Caco-2 (cell line): ENCODE measurements at regions not wholly inside any gene's neighbourhood (a gene's known extent, or its start where the extent isn't known, plus 50 kb on each side); places are given as distances from the start of the nearest gene placed in this dataset.

ENCODE experiments used
- BruUV-seq: library from RNA; stranded (reverse); fragments of 400-500 nt; replicated peaks from 2 replicates; lab custom pipeline; 2021; lab: Mats Ljungman, UMichigan
- CTCF ChIA-PET: fragments of 300-600 bp; sonication (Branson Sonifier 250); formaldehyde crosslinking; loops from one replicate; lab custom pipeline; 2022; ENCODE audit warnings: antibody characterized with exemption; lab: Charles Lee
- POLR2A ChIA-PET: fragments of 300-600 bp; sonication (Branson Sonifier 250); formaldehyde crosslinking; loops from one replicate; lab custom pipeline; 2022; ENCODE audit warnings: antibody characterized with exemption; lab: Charles Lee
- DNase-seq, 2 experiments: peaks; one replicate each; pipeline versions ENCODE4 v3.0.0 to v3.0.0-alpha.2; 2020 to 2022
- H3K27me3 ChIP-seq: replicated peaks from 2 replicates; pipeline ENCODE4 v1.6.0; 2011; ENCODE audit warnings: low read length; ENCODE audit not compliant: control insufficient read depth, insufficient read depth
- H3K36me3 ChIP-seq: 2 replicates; pipeline ENCODE4 v1.5.1; 2011; ENCODE audit warnings: low read length; ENCODE audit not compliant: control insufficient read depth, insufficient read depth
- H3K4me1 ChIP-seq: fragments of 250-450 bp; sonication (Bioruptor Pico); 2 replicates; pipeline ENCODE4 v1.5.1; 2020; ENCODE audit warnings: mild to moderate bottlenecking
- H3K4me3 ChIP-seq: 2 replicates; pipeline ENCODE4 v1.5.1; 2011; ENCODE audit warnings: low read depth, mild to moderate bottlenecking, control low read depth, low read length
- H3K9me3 ChIP-seq: fragments of 250-450 bp; sonication (Bioruptor Pico); 2 replicates; pipeline ENCODE4 v1.5.1; 2020; ENCODE audit warnings: mild to moderate bottlenecking, moderate library complexity
- H3K27ac Mint-ChIP-seq: one replicate; pipeline ENCODE4 v1.8.0; 2022; ENCODE audit warnings: mixed read lengths; ENCODE audit not compliant: unreplicated experiment
- H3K27me3 Mint-ChIP-seq: one replicate; pipeline ENCODE4 v1.8.0; 2022; ENCODE audit warnings: mixed read lengths; ENCODE audit not compliant: insufficient read depth, unreplicated experiment
- H3K36me3 Mint-ChIP-seq: one replicate; pipeline ENCODE4 v1.8.0; 2022; ENCODE audit warnings: mild to moderate bottlenecking, mixed read lengths; ENCODE audit not compliant: insufficient read depth, unreplicated experiment
- H3K4me1 Mint-ChIP-seq: one replicate; pipeline ENCODE4 v1.8.0; 2022; ENCODE audit warnings: low read depth, mixed read lengths; ENCODE audit not compliant: unreplicated experiment
- H3K4me3 Mint-ChIP-seq: one replicate; pipeline ENCODE4 v1.8.0; 2022; ENCODE audit warnings: mild to moderate bottlenecking, moderate library complexity, mixed read lengths; ENCODE audit not compliant: unreplicated experiment
- H3K9me3 Mint-ChIP-seq: one replicate; pipeline ENCODE4 v1.8.0; 2022; ENCODE audit warnings: mixed read lengths; ENCODE audit not compliant: unreplicated experiment
- CTCF ChIP-seq, 2 experiments: fragments of 200-600 bp in 1 of 2; IDR thresholded peaks; 1 replicate in 1 of 2; 2 replicates in 1 of 2; pipeline versions ENCODE4 v1.5.1 to v1.8.0; 2011 to 2022; ENCODE audit warnings: antibody characterized with exemption in 1 of 2, control low read depth in 1 of 2, inconsistent platforms in 1 of 2, low read depth in 1 of 2, low read length in 1 of 2, mild to moderate bottlenecking in 1 of 2, moderate library complexity in 1 of 2; ENCODE audit not compliant: insufficient read depth in 1 of 2, severe bottlenecking in 1 of 2, unreplicated experiment in 1 of 2
- intact Hi-C: fragments of 100-400 bp; cut with micrococcal nuclease; formaldehyde crosslinking; loops from one replicate; pipeline ENCODE4 v1.10.0; 2022; ENCODE audit not compliant: unreplicated experiment

- H3K36me3 ChIP-seq: no peaks in the 10 kb centered on the region
- no TSS peak for BruUV-seq
- no peak overlapping the region for H3K4me3 ChIP-seq
- Mint-ChIP-seq H3K4me3 (no peak overlapping the region), H3K9me3 (no peaks in the 10 kb centered on the region), H3K27ac (no peak overlapping the region), H3K4me1 (no peaks in the 10 kb centered on the region), H3K36me3 (no peaks in the 10 kb centered on the region), H3K27me3 (peaks cover 6% of the 10 kb centered on the region)
- no peaks in the 10 kb centered on the region for H3K27me3 ChIP-seq
- CTCF ChIA-PET: no interaction called here
- no peak for TF ChIP-seq CTCF (IDR thresholded peaks at IDR 0.05; ENCODE audit: insufficient read depth in 1 of 2, low read depth in 1 of 2, low read length in 1 of 2, severe bottlenecking in 1 of 2, unreplicated experiment in 1 of 2)
- POLR2A ChIA-PET: no interaction called here
- no peaks in the 10 kb centered on the region for H3K9me3 ChIP-seq
- no peaks in the 10 kb centered on the region for H3K4me1 ChIP-seq
- intact Hi-C loops: no loop called here
- DNase-seq: no peak
Observed at GRCh38 chr5:155342956-155343355, 329.4 kb downstream of the KIF4B start.

GRCh38 chr5:155343468-155343867 lies 329.9 kb downstream of the KIF4B start:
- Mint-ChIP-seq H3K4me3 (no peak overlapping the region), H3K27me3 (peaks cover 6% of the 10 kb centered on the region), H3K27ac (no peak overlapping the region), H3K4me1 (no peaks in the 10 kb centered on the region), H3K36me3 (no peaks in the 10 kb centered on the region), H3K9me3 (no peaks in the 10 kb centered on the region)
- peaks cover 4% of the 10 kb centered on the region; the same call in 1 of the 2 replicates for H3K9me3 ChIP-seq
- ChIA-PET POLR2A (no interaction called here), CTCF (no interaction called here)
- intact Hi-C loops: no loop called here
- no peak for TF ChIP-seq CTCF (IDR thresholded peaks at IDR 0.05; ENCODE audit: insufficient read depth in 1 of 2, low read depth in 1 of 2, low read length in 1 of 2, severe bottlenecking in 1 of 2, unreplicated experiment in 1 of 2)
- no peak for DNase-seq
- no peaks in the 10 kb centered on the region for H3K4me1 ChIP-seq
- H3K4me3 ChIP-seq: no peak overlapping the region
- H3K36me3 ChIP-seq: no peaks in the 10 kb centered on the region
- H3K27me3 ChIP-seq: no peaks in the 10 kb centered on the region
- BruUV-seq: no TSS peak

- no TSS peak for BruUV-seq
- no peak for TF ChIP-seq CTCF (IDR thresholded peaks at IDR 0.05; ENCODE audit: insufficient read depth in 1 of 2, low read depth in 1 of 2, low read length in 1 of 2, severe bottlenecking in 1 of 2, unreplicated experiment in 1 of 2)
- CTCF ChIA-PET: no interaction called here
- H3K27me3 Mint-ChIP-seq: no peaks in the 10 kb centered on the region
- intact Hi-C loops: no loop called here
- no peak overlapping the region for H3K27ac Mint-ChIP-seq
- POLR2A ChIA-PET: no interaction called here
- H3K4me3 Mint-ChIP-seq: no peak overlapping the region
- H3K36me3 ChIP-seq: no peaks in the 10 kb centered on the region
- H3K4me3 ChIP-seq: no peak overlapping the region
- peaks cover 13% of the 10 kb centered on the region for H3K9me3 Mint-ChIP-seq
- H3K4me1 ChIP-seq: no peaks in the 10 kb centered on the region
- H3K4me1 Mint-ChIP-seq: no peaks in the 10 kb centered on the region
- no peak for DNase-seq
- peaks cover 4% of the 10 kb centered on the region; the same call in 1 of the 2 replicates for H3K9me3 ChIP-seq
- no peaks in the 10 kb centered on the region for H3K27me3 ChIP-seq
- no peaks in the 10 kb centered on the region for H3K36me3 Mint-ChIP-seq
Observed at GRCh38 chr5:155353231-155353630, 339.7 kb downstream of the KIF4B start.
